Psoas muscle (tissue), 7 donors: ENCODE measurements at regions not wholly inside any gene's neighbourhood (a gene's known extent, or its start where the extent isn't known, plus 50 kb on each side); places are given as distances from the start of the nearest gene placed in this dataset.

Source experiments
- ATAC-seq, 4 donors: fragments of 200-7000 bp; cut with Tn5 transposase; one replicate each; pipeline ENCODE4 v1.9.1; 2020; ENCODE audit warnings: moderate library complexity in 3 of 4, mild to moderate bottlenecking in 2 of 4
- DNase-seq, 2 donors: peaks; one replicate each; pipeline ENCODE4 v3.0.0-alpha.2; 2020
- H3K27ac ChIP-seq: fragments of 200-600 bp; one replicate; pipeline ENCODE4 v1.8.0; 2022
- H3K27me3 ChIP-seq, 3 donors: fragments of 200-600 bp in 1 of 3; one replicate each; pipeline versions ENCODE4 v1.6.1 to v1.8.0; 2013 to 2022; ENCODE audit warnings: low read length in 2 of 3, mild to moderate bottlenecking in 2 of 3, moderate library complexity in 1 of 3; ENCODE audit not compliant: insufficient read depth in 3 of 3
- H3K36me3 ChIP-seq, 2 donors: fragments of 200-600 bp in 1 of 2; one replicate each; pipeline versions ENCODE4 v1.6.1 to v1.8.0; 2013 to 2022; ENCODE audit warnings: low read depth in 1 of 2, mild to moderate bottlenecking in 1 of 2, moderate library complexity in 1 of 2; ENCODE audit not compliant: insufficient read depth in 1 of 2
- H3K4me1 ChIP-seq: fragments of 200-600 bp; one replicate; pipeline ENCODE4 v1.8.0; 2022
- H3K4me3 ChIP-seq: fragments of 200-600 bp; one replicate; pipeline ENCODE4 v1.8.0; 2022; ENCODE audit warnings: mild to moderate bottlenecking
- H3K9me3 ChIP-seq: fragments of 200-600 bp; one replicate; pipeline ENCODE4 v1.8.0; 2022
- WGBS, 3 donors: extraction: QIAGEN DNeasy Blood & Tissue Kit; methylation state at CpG; one replicate each; pipeline versions ENCODE4 v1.1.6 to v1.1.7; 2013; 5-methylcytosine and 5-hydroxymethylcytosine counted together
- intact Hi-C, 2 donors: fragments of 100-400 bp; cut with DNase I; formaldehyde crosslinking; loops; one replicate each; pipeline versions ENCODE4 v1.11.0 to v1.14.2; 2022
- TF ChIP-seq, protein P1 (sequence below): fragments of 200-600 bp; IDR thresholded peaks from one replicate; pipeline ENCODE4 v1.8.0; 2022; ENCODE audit warnings: antibody characterized with exemption
- donor health status: healthy with polysubstance abuse.
- donor health status: DM: no; HTN: no; CAD: no; lungs with moderate emphysema.
- donor health status: Bipolar disorder and iron deficiency.
- donor health status: healthy.
- donor health status: DM: yes; HTN: yes; CAD: no.
- donor health status: DM: no; HTN: no; CAD: no.
- donor health status: DM: yes; HTN: yes; CAD: no.

DNA sequence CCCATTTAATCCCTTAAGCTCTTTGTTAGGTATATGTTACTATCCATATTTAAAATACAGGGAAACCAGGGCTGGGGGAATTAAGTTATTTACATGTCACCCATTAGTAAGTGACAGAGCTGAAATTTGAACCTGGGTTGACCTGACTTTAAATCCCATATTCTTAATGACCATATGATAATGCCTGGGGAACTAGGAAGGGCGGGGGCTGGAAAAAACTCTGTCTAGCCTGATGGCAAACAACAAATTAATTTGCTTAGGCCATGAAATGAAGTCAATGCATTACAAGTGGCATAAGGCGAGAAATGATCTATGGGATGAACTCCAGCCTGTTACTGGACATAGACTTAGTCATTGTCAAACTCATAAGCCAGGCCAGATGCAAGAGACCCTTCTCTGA, 325.7 kb upstream of the WWC1 start:
- no peaks in the 10 kb centered on the region for H3K27me3 ChIP-seq
- TF ChIP-seq, protein P1, sequence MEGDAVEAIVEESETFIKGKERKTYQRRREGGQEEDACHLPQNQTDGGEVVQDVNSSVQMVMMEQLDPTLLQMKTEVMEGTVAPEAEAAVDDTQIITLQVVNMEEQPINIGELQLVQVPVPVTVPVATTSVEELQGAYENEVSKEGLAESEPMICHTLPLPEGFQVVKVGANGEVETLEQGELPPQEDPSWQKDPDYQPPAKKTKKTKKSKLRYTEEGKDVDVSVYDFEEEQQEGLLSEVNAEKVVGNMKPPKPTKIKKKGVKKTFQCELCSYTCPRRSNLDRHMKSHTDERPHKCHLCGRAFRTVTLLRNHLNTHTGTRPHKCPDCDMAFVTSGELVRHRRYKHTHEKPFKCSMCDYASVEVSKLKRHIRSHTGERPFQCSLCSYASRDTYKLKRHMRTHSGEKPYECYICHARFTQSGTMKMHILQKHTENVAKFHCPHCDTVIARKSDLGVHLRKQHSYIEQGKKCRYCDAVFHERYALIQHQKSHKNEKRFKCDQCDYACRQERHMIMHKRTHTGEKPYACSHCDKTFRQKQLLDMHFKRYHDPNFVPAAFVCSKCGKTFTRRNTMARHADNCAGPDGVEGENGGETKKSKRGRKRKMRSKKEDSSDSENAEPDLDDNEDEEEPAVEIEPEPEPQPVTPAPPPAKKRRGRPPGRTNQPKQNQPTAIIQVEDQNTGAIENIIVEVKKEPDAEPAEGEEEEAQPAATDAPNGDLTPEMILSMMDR, result no peak
- H3K9me3 ChIP-seq, result no peaks in the 10 kb centered on the region
- H3K4me1 ChIP-seq, result no peaks in the 10 kb centered on the region
- ATAC-seq (no peak), DNase-seq (no peak)
- no peak overlapping the region for H3K27ac ChIP-seq
- H3K36me3 ChIP-seq, result no peaks in the 10 kb centered on the region
- intact Hi-C loops, result no loop called here
- 70 to 78% (median 77%) methylated on average over 2 of the region's 2 CpGs for WGBS, 3 donors
- H3K4me3 ChIP-seq, result no peak overlapping the region

GRCh38 chr5:167966979-167967378, 324.5 kb upstream of the WWC1 start:
- intact Hi-C loops, result no loop called here
- Histone ChIP-seq H3K36me3 (no peaks in the 10 kb centered on the region), H3K9me3 (no peaks in the 10 kb centered on the region), H3K27ac (no peak overlapping the region), H3K27me3 (no peaks in the 10 kb centered on the region), H3K4me1 (no peaks in the 10 kb centered on the region), H3K4me3 (no peak overlapping the region)
- ATAC-seq (no peak), DNase-seq (no peak)
- TF ChIP-seq, protein P1, result no peak
- 38 to 42% (median 40%) methylated on average over 3 of the region's 3 CpGs for WGBS, 3 donors

GRCh38 chr5:167967494-167968177, 323.8 kb upstream of the WWC1 start:
- no peaks in the 10 kb centered on the region for H3K9me3 ChIP-seq
- 11 to 28% (median 23%) methylated on average over 7 of the region's 7 CpGs for WGBS, 3 donors
- intact Hi-C loops, result no loop called here
- TF ChIP-seq, protein P1, result no peak
- H3K4me1 ChIP-seq, result no peaks in the 10 kb centered on the region
- no peak for DNase-seq
- no peak overlapping the region for H3K4me3 ChIP-seq
- H3K36me3 ChIP-seq, result no peaks in the 10 kb centered on the region
- no peak for ATAC-seq
- H3K27ac ChIP-seq, result no peak overlapping the region
- no peaks in the 10 kb centered on the region for H3K27me3 ChIP-seq

DNA sequence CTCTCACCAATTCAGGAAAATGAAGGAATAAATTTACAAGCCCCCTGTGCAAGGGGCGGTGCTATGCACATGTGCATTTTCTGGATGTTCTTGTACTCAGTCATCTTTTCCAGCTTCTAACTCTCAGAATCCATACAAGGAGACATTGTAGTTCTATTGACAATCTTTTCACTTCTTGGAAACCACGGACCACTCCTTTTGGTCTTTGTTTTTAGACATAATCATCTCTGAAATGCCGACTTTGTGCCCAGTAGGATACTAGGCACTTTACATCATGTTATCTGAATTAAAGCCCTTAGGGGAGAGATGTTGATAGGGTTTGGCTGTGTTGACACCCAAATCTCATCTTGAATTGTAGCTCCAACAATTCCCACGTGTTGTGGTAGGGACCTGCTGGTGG, 322.6 kb upstream of the WWC1 start:
- H3K9me3 ChIP-seq, result no peaks in the 10 kb centered on the region
- no peaks in the 10 kb centered on the region for H3K27me3 ChIP-seq
- H3K4me1 ChIP-seq, result no peaks in the 10 kb centered on the region
- intact Hi-C loops, result no loop called here
- no peak for DNase-seq
- TF ChIP-seq, protein P1, result no peak
- 73 to 80% (median 77%) methylated on average over 4 of the region's 4 CpGs for WGBS, 3 donors
- H3K36me3 ChIP-seq, result no peaks in the 10 kb centered on the region
- no peak overlapping the region for H3K27ac ChIP-seq
- ATAC-seq, result no peak
- H3K4me3 ChIP-seq, result no peak overlapping the region

DNA sequence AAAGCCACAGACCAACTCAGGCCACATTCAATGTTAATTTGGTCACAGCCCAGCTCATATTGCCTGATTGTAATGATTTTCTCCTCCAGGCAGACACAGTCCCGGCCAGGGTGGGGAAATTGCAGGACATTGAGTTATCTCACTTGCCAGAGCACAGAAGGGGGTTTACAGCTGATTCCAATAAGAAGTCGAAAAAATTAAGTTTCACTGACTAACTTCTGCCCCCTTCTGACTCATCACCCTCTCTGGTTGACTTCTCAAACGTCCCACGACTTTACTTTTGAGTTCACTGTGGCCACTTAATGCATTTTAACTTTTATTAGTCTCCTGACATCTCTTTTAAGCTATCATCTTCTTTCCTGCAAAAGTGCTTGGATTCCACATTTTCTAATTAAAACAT, 321.4 kb upstream of the WWC1 start:
- Histone ChIP-seq H3K27ac (no peak overlapping the region), H3K9me3 (no peaks in the 10 kb centered on the region), H3K36me3 (no peaks in the 10 kb centered on the region), H3K4me3 (no peak overlapping the region), H3K4me1 (no peaks in the 10 kb centered on the region), H3K27me3 (no peaks in the 10 kb centered on the region)
- intact Hi-C loops, result no loop called here
- no peak for DNase-seq
- no peak for ATAC-seq
- WGBS, 3 donors, result 39 to 54% (median 50%) methylated on average over 4 of the region's 4 CpGs
- TF ChIP-seq, protein P1, result no peak
